Osteocyte (in vitro differentiated cells): ENCODE measurements at regions not wholly inside any gene's neighbourhood (a gene's known extent, or its start where the extent isn't known, plus 50 kb on each side); places are given as distances from the start of the nearest gene placed in this dataset.

Source experiments
- DNase-seq: peaks from one replicate; pipeline ENCODE4 v3.0.0; 2021; ENCODE audit warnings: mixed read lengths; ENCODE audit not compliant: unreplicated experiment; ENCODE audit errors: extremely low spot score
- H3K27ac Mint-ChIP-seq: one replicate; pipeline ENCODE4 v1.8.0; 2021; ENCODE audit warnings: mild to moderate bottlenecking, mixed read lengths; ENCODE audit not compliant: unreplicated experiment
- H3K27me3 Mint-ChIP-seq: one replicate; pipeline ENCODE4 v1.8.0; 2021; ENCODE audit warnings: mixed read lengths; ENCODE audit not compliant: unreplicated experiment
- H3K36me3 Mint-ChIP-seq: one replicate; pipeline ENCODE4 v1.8.0; 2021; ENCODE audit warnings: mixed read lengths; ENCODE audit not compliant: unreplicated experiment
- H3K4me1 Mint-ChIP-seq: one replicate; pipeline ENCODE4 v1.8.0; 2021; ENCODE audit warnings: mixed read lengths; ENCODE audit not compliant: unreplicated experiment
- H3K4me3 Mint-ChIP-seq: one replicate; pipeline ENCODE4 v1.8.0; 2021; ENCODE audit warnings: mild to moderate bottlenecking, moderate library complexity, mixed read lengths; ENCODE audit not compliant: unreplicated experiment
- H3K9me3 Mint-ChIP-seq: one replicate; pipeline ENCODE4 v1.8.0; 2021; ENCODE audit warnings: mixed read lengths; ENCODE audit not compliant: unreplicated experiment
- TF ChIP-seq, protein P1 (sequence below): fragments of 200-600 bp; sonication (generic); IDR thresholded peaks from 2 replicates; pipeline ENCODE4 v1.5.0; 2021; ENCODE audit warnings: antibody characterized with exemption, mild to moderate bottlenecking, moderate library complexity

DNA sequence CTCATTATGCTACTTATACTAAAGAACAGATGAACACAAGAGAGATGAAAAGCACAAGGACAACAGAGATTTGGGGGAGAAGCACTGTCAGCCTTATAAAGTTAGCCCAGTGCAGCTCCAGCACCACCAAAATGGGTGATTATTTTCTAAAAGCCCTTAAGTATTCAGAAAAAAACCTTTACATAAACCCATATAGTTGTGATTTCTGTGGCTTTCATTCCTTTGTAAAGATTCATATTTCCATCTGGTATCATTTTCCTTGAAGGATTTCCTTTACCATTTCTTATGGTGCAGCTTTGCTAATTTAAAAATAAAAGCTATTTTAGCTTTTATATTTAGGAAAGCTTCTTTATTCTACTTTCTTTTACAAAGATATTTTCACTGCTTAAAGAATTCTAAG lies 311.0 kb downstream of the TMEM167A start:
- H3K9me3 Mint-ChIP-seq, result no peaks in the 10 kb centered on the region
- no peak overlapping the region for H3K4me3 Mint-ChIP-seq
- no peaks in the 10 kb centered on the region for H3K36me3 Mint-ChIP-seq
- DNase-seq, result no peak
- H3K27me3 Mint-ChIP-seq, result peaks cover 12% of the 10 kb centered on the region
- H3K4me1 Mint-ChIP-seq, result peaks cover 6% of the 10 kb centered on the region
- no peak overlapping the region for H3K27ac Mint-ChIP-seq
- TF ChIP-seq, protein P1, sequence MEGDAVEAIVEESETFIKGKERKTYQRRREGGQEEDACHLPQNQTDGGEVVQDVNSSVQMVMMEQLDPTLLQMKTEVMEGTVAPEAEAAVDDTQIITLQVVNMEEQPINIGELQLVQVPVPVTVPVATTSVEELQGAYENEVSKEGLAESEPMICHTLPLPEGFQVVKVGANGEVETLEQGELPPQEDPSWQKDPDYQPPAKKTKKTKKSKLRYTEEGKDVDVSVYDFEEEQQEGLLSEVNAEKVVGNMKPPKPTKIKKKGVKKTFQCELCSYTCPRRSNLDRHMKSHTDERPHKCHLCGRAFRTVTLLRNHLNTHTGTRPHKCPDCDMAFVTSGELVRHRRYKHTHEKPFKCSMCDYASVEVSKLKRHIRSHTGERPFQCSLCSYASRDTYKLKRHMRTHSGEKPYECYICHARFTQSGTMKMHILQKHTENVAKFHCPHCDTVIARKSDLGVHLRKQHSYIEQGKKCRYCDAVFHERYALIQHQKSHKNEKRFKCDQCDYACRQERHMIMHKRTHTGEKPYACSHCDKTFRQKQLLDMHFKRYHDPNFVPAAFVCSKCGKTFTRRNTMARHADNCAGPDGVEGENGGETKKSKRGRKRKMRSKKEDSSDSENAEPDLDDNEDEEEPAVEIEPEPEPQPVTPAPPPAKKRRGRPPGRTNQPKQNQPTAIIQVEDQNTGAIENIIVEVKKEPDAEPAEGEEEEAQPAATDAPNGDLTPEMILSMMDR, result no peak

- DNase-seq, result no peak
- Mint-ChIP-seq H3K27ac (no peak overlapping the region), H3K36me3 (no peaks in the 10 kb centered on the region), H3K4me1 (peaks cover 6% of the 10 kb centered on the region), H3K27me3 (peaks cover 12% of the 10 kb centered on the region), H3K4me3 (no peak overlapping the region), H3K9me3 (no peaks in the 10 kb centered on the region)
- TF ChIP-seq, protein P1, result no peak
These were observed 311.4 kb downstream of the TMEM167A start for GRCh38 chr5:82765765-82766164.

DNA sequence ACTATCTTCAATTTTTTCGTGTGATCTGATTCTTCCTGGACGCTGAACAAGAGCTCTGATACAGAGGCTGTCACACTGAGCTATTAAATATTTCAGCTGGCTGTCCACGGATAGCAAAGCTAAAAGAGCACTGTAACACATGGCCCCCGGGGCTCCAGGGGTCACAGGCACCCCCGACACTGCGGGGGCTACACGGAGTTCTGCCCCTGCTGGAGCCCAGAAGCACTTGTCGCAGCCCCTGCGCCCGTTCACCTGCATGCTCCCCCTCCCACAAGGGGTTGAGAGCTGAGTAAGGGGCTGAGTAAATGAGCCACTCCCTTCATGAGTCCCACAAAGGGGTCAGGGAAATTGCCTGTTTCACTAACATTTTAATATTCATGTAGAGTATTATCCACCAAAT lies 316.3 kb downstream of the TMEM167A start:
- peaks cover 6% of the 10 kb centered on the region for H3K27me3 Mint-ChIP-seq
- no peak overlapping the region for H3K27ac Mint-ChIP-seq
- TF ChIP-seq, protein P1, result no peak
- no peak overlapping the region for H3K4me3 Mint-ChIP-seq
- no peak for DNase-seq
- no peaks in the 10 kb centered on the region for H3K36me3 Mint-ChIP-seq
- H3K9me3 Mint-ChIP-seq, result no peaks in the 10 kb centered on the region
- H3K4me1 Mint-ChIP-seq, result peaks cover 7% of the 10 kb centered on the region

- Mint-ChIP-seq H3K36me3 (no peaks in the 10 kb centered on the region), H3K9me3 (no peaks in the 10 kb centered on the region), H3K27me3 (peaks cover 4% of the 10 kb centered on the region), H3K4me1 (peaks cover 3% of the 10 kb centered on the region), H3K27ac (no peak overlapping the region), H3K4me3 (no peak overlapping the region)
- TF ChIP-seq, protein P1, result no peak
- no peak for DNase-seq
These were observed 318.3 kb downstream of the TMEM167A start for GRCh38 chr5:82758881-82759280.

DNA sequence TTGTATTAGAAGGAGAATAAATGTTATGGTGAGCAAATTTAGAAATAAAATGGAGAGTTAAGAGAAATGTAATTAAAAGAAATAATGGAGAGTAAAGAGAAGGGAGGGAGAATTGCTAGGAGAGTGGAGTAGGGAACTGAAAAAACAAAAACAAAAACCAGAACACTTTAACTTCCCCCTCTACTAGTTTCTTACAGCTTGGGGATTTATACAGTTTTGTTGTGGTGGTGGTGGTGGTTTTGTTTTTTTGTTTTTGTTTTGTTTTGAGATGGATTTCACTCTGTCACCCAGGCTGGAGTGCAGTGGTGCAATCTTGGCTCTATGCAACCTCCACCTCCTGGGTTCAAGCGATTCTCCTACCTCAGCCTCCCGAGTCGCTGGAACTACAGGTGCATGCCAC lies 322.4 kb downstream of the TMEM167A start:
- no peaks in the 10 kb centered on the region for H3K36me3 Mint-ChIP-seq
- no peak for DNase-seq
- TF ChIP-seq, protein P1, result no peak
- peaks cover 2% of the 10 kb centered on the region for H3K27me3 Mint-ChIP-seq
- H3K9me3 Mint-ChIP-seq, result no peaks in the 10 kb centered on the region
- H3K4me3 Mint-ChIP-seq, result no peak overlapping the region
- H3K27ac Mint-ChIP-seq, result no peak overlapping the region
- peaks cover 3% of the 10 kb centered on the region for H3K4me1 Mint-ChIP-seq
